GM19025 (cell line): ENCODE measurements at regions not wholly inside any gene's neighbourhood (a gene's known extent, or its start where the extent isn't known, plus 50 kb on each side); places are given as distances from the start of the nearest gene placed in this dataset.
"Not testable (repeated sequence)": the region's sequence is repeated elsewhere in the genome, so short reads cannot be mapped to it uniquely, and the experiment has no call there.

Experiments
- ATAC-seq: cut with Tn5 transposase; IDR thresholded peaks from one replicate; pipeline ENCODE4 v1.9.1; 2021; ENCODE audit warnings: mild to moderate bottlenecking, low read depth, moderate library complexity; ENCODE audit not compliant: unreplicated experiment

- no peak for ATAC-seq
Observed at GRCh38 chr2:14750433-14750832, 117.9 kb downstream of the LRATD1 start.

- ATAC-seq = no peak
Observed at GRCh38 chr2:14751581-14751980, 119.1 kb downstream of the LRATD1 start.

GRCh38 chr2:14752295-14752694, 119.8 kb downstream of the LRATD1 start:
- ATAC-seq = peak; percentile 68

GRCh38 chr2:14756122-14756541, 123.6 kb downstream of the LRATD1 start:
- no peak for ATAC-seq

- no peak for ATAC-seq
Observed at GRCh38 chr2:14756981-14757657, 124.6 kb downstream of the LRATD1 start.

GRCh38 chr2:14759082-14759481, 126.6 kb downstream of the LRATD1 start:
- no peak for ATAC-seq

GRCh38 chr2:14760169-14760568, 127.7 kb downstream of the LRATD1 start:
- no peak for ATAC-seq

- no peak for ATAC-seq
Observed at GRCh38 chr2:14761118-14761517, 128.6 kb downstream of the LRATD1 start.

- ATAC-seq = no peak
Observed at GRCh38 chr2:14773696-14774095, 141.2 kb downstream of the LRATD1 start.

GRCh38 chr2:14774436-14774968, 142.0 kb downstream of the LRATD1 start:
- no peak for ATAC-seq

GRCh38 chr2:14776216-14776615, 143.7 kb downstream of the LRATD1 start:
- no peak for ATAC-seq

- no peak for ATAC-seq
Observed at GRCh38 chr2:14778015-14778414, 145.5 kb downstream of the LRATD1 start.

GRCh38 chr2:14779252-14779651, 146.7 kb downstream of the LRATD1 start:
- no peak for ATAC-seq

- ATAC-seq = no peak
Observed at GRCh38 chr2:14781142-14781541, 148.6 kb downstream of the LRATD1 start.

GRCh38 chr2:14788814-14789213, 156.3 kb downstream of the LRATD1 start:
- ATAC-seq = not testable (repeated sequence)

GRCh38 chr2:14790041-14790640, 157.6 kb downstream of the LRATD1 start:
- ATAC-seq = no peak

- no peak for ATAC-seq
Observed at GRCh38 chr2:14803994-14804393, 171.5 kb downstream of the LRATD1 start.

GRCh38 chr2:14804902-14805301, 172.4 kb downstream of the LRATD1 start:
- ATAC-seq = no peak

GRCh38 chr2:14806613-14807012, 174.1 kb downstream of the LRATD1 start:
- ATAC-seq = no peak

- ATAC-seq = no peak
Observed at GRCh38 chr2:14815201-14815600, 182.7 kb downstream of the LRATD1 start.

- ATAC-seq = no peak
Observed at GRCh38 chr2:14816069-14817060, 183.8 kb downstream of the LRATD1 start.
